ENCODE measurements at regions not wholly inside any gene's neighbourhood (a gene's known extent, or its start where the extent isn't known, plus 50 kb on each side); places are given as distances from the start of the nearest gene placed in this dataset.

DNA sequence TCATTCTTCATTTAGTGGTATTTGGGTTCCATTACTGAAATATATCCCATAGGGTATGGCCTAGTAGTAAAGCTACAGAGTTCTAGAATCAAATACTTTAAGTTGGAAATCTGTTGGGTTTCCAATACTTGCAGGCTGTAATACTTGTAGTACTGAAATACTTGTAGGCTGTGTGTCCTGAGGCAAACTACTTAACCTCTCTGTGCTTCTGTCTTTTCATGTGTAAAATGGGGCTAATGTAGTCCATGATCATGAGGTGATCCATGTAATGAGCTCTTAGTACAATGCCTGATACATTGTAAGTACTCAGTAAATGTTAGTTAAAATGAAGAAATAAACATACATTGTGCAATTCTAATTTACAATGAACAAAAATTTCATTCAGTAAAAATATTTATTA, 368.9 kb downstream of the CSNK1G3 start:
- TF ChIP-seq, protein P1, sequence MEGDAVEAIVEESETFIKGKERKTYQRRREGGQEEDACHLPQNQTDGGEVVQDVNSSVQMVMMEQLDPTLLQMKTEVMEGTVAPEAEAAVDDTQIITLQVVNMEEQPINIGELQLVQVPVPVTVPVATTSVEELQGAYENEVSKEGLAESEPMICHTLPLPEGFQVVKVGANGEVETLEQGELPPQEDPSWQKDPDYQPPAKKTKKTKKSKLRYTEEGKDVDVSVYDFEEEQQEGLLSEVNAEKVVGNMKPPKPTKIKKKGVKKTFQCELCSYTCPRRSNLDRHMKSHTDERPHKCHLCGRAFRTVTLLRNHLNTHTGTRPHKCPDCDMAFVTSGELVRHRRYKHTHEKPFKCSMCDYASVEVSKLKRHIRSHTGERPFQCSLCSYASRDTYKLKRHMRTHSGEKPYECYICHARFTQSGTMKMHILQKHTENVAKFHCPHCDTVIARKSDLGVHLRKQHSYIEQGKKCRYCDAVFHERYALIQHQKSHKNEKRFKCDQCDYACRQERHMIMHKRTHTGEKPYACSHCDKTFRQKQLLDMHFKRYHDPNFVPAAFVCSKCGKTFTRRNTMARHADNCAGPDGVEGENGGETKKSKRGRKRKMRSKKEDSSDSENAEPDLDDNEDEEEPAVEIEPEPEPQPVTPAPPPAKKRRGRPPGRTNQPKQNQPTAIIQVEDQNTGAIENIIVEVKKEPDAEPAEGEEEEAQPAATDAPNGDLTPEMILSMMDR (IDR thresholded peaks at IDR 0.05): no peak
- no peak for TF ChIP-seq POLR2A (IDR thresholded peaks at IDR 0.05)
